ENCODE measurements at regions not wholly inside any gene's neighbourhood (a gene's known extent, or its start where the extent isn't known, plus 50 kb on each side); places are given as distances from the start of the nearest gene placed in this dataset.

DNA sequence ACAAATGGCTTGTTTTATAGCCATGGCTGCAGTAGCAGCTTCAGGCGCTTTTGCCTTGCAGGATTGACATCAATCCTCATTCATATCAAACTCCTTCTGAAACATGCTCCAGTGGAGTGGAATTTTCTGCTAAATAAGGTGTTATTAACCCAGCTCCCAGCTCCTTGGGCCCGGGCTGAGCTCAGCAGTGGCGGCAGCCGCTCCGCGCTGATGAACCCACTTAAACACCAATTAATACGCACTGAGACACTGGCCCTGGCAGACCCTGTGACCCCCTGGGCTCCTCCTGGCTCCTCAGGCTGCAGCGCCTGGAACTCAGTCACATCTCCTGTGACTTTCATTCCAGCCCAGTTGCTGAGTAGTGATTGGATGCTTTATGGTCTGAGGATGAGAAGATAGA lies 137.4 kb upstream of the GRIK3 start:
- no peak for TF ChIP-seq CTCF (IDR thresholded peaks at IDR 0.05; ENCODE audit: insufficient read depth, low read length)
- TF ChIP-seq SPI1 (IDR thresholded peaks at IDR 0.05; ENCODE audit: borderline replicate concordance, low read depth): no peak
- no peak for TF ChIP-seq REST (IDR thresholded peaks at IDR 0.05; ENCODE audit: insufficient replicate concordance, low read depth)
- TF ChIP-seq GABPA (IDR thresholded peaks at IDR 0.05; ENCODE audit: low read depth): no peak
- TF ChIP-seq POLR2AphosphoS5 (IDR thresholded peaks at IDR 0.05; ENCODE audit: low read depth): no peak
